Prostate gland (tissue), 2 donors: ENCODE measurements at regions not wholly inside any gene's neighbourhood (a gene's known extent, or its start where the extent isn't known, plus 50 kb on each side); places are given as distances from the start of the nearest gene placed in this dataset.

Experiments used
- CTCF ChIP-seq, 4 experiments: fragments of 200-600 bp in 2 of 4; fragments of 450-650 bp in 2 of 4; sonication (generic) in 2 of 4; IDR thresholded peaks; 1 replicate in 3 of 4; 2 replicates in 1 of 4; pipeline ENCODE4 v1.5.1; 2016 to 2019; ENCODE audit warnings: antibody characterized with exemption in 4 of 4, mild to moderate bottlenecking in 2 of 4, moderate library complexity in 2 of 4
- POLR2A ChIP-seq: fragments of 450-650 bp; IDR thresholded peaks from one replicate; pipeline ENCODE4 v1.6.1; 2016; ENCODE audit warnings: antibody characterized with exemption, mild to moderate bottlenecking
- POLR2AphosphoS5 ChIP-seq: sonication (generic); formaldehyde crosslinking; IDR thresholded peaks from one replicate; pipeline ENCODE4 v1.6.1; 2017; ENCODE audit warnings: antibody characterized with exemption

GRCh38 chr7:106386958-106387357 is 102.2 kb upstream of the NAMPT start:
- TF ChIP-seq CTCF (IDR thresholded peaks at IDR 0.05) (no peak), POLR2A (no peak), POLR2AphosphoS5 (no peak)
